ENCODE measurements at regions not wholly inside any gene's neighbourhood (a gene's known extent, or its start where the extent isn't known, plus 50 kb on each side); places are given as distances from the start of the nearest gene placed in this dataset.

- TF ChIP-seq EZH2phosphoT487 (IDR thresholded peaks at IDR 0.05; ENCODE audit: insufficient read depth, low read depth), result no peak
- no peak for TF ChIP-seq EZH2 (IDR thresholded peaks at IDR 0.05; ENCODE audit: insufficient read depth, poor library complexity, severe bottlenecking)
Observed at GRCh38 chr16:58809213-58809612, 75.1 kb upstream of the GOT2 start.
